Thoracic aorta (tissue), 2 donors: ENCODE measurements at regions not wholly inside any gene's neighbourhood (a gene's known extent, or its start where the extent isn't known, plus 50 kb on each side); places are given as distances from the start of the nearest gene placed in this dataset.

ENCODE experiments used
- ATAC-seq: fragments of 150-250 bp; one replicate; pipeline ENCODE4 v1.8.0; 2017; ENCODE audit warnings: low read depth; ENCODE audit not compliant: insufficient number of reproducible peaks, low FRiP score
- DNase-seq: peaks from one replicate; pipeline ENCODE4 v3.0.0-alpha.2; 2020; ENCODE audit warnings: low spot score
- H3K27ac ChIP-seq, 2 donors: fragments of 200-600 bp; sonication (generic); 1 replicate in 1 of 2; 2 replicates in 1 of 2; pipeline ENCODE4 v1.5.1; 2016; ENCODE audit warnings: mild to moderate bottlenecking in 2 of 2, moderate library complexity in 2 of 2
- H3K27me3 ChIP-seq: fragments of 200-600 bp; sonication (generic); replicated peaks from 2 replicates; pipeline ENCODE4 v1.6.0; 2016; ENCODE audit warnings: mild to moderate bottlenecking; ENCODE audit not compliant: insufficient read depth
- H3K36me3 ChIP-seq: fragments of 200-600 bp; sonication (generic); one replicate; pipeline ENCODE4 v1.5.1; 2016
- H3K4me1 ChIP-seq, 2 donors: fragments of 200-600 bp; sonication (generic); 1 replicate in 1 of 2; 2 replicates in 1 of 2; pipeline versions ENCODE4 v1.5.1 to v1.6.0; 2016; ENCODE audit warnings: low read depth in 2 of 2, mild to moderate bottlenecking in 1 of 2; ENCODE audit not compliant: control insufficient read depth in 1 of 2
- H3K4me3 ChIP-seq: fragments of 200-600 bp; sonication (generic); 2 replicates; pipeline ENCODE4 v1.5.1; 2016; ENCODE audit warnings: mild to moderate bottlenecking
- H3K9me3 ChIP-seq: fragments of 200-600 bp; sonication (generic); 2 replicates; pipeline ENCODE4 v1.5.1; 2016
- TF ChIP-seq, protein P1 (sequence below): fragments of 200-600 bp; sonication (generic); IDR thresholded peaks from one replicate; pipeline ENCODE4 v1.5.1; 2019; ENCODE audit warnings: antibody characterized with exemption

DNA sequence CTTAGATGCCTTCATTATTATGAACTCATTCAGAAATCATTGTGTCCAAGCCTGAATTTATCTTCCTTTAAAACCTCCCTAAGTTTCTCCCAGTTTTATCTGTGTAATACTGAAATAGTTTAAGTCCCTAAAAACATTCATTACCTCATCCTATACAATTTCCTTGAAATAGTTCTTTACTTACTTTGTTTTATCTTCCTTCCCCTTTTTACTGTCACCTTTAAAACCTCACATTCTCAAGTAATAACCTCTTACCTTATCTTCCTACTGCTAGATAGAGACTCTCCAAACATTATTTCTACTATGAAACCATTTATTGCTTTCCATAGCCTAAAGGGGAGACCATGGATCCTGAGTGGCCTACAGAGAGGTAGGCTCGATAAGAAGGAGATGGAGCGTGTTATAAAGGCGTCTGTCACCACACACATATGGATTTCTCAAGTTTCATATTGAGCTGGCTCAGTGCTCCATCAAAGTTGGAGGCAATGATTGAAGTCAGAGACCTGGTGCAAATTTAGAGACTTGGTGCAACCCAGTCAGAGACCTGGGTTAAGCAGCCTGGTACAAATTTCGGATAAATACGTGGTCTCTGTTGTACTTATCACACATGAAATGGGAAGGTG lies 140.4 kb downstream of the NFKBIZ start:
- DNase-seq (no peak), ATAC-seq (no peak)
- no peaks in the 10 kb centered on the region for H3K27me3 ChIP-seq
- H3K9me3 ChIP-seq, result no peaks in the 10 kb centered on the region
- H3K4me3 ChIP-seq, result no peak overlapping the region
- no peak overlapping the region for H3K27ac ChIP-seq
- TF ChIP-seq, protein P1, sequence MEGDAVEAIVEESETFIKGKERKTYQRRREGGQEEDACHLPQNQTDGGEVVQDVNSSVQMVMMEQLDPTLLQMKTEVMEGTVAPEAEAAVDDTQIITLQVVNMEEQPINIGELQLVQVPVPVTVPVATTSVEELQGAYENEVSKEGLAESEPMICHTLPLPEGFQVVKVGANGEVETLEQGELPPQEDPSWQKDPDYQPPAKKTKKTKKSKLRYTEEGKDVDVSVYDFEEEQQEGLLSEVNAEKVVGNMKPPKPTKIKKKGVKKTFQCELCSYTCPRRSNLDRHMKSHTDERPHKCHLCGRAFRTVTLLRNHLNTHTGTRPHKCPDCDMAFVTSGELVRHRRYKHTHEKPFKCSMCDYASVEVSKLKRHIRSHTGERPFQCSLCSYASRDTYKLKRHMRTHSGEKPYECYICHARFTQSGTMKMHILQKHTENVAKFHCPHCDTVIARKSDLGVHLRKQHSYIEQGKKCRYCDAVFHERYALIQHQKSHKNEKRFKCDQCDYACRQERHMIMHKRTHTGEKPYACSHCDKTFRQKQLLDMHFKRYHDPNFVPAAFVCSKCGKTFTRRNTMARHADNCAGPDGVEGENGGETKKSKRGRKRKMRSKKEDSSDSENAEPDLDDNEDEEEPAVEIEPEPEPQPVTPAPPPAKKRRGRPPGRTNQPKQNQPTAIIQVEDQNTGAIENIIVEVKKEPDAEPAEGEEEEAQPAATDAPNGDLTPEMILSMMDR, result no peak
- H3K4me1 ChIP-seq, result no peaks in the 10 kb centered on the region
- H3K36me3 ChIP-seq, result no peaks in the 10 kb centered on the region

DNA sequence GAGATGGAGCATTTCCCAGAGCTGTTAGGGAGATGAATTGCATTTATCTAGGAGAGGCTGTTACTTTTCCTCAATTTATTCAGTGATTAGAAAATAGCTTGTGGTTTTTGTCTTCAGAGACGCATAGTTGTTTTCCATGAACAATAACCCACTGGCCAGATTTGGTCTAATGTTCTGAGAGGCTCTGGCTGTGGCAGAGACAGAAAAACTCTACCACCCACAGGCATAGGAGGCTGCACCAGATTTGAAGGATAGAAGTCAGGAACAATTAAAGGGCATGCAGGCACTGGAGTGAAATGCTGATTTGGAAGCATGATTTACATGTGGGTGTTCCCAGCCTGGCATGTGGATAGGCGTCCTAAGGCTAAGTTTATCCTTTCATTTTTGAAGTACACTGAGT lies 143.5 kb downstream of the NFKBIZ start:
- Histone ChIP-seq H3K9me3 (no peaks in the 10 kb centered on the region), H3K27me3 (no peaks in the 10 kb centered on the region), H3K4me1 (no peaks in the 10 kb centered on the region), H3K36me3 (no peaks in the 10 kb centered on the region), H3K27ac (no peak overlapping the region), H3K4me3 (no peak overlapping the region)
- DNase-seq (no peak), ATAC-seq (no peak)
- TF ChIP-seq, protein P1, result no peak

DNA sequence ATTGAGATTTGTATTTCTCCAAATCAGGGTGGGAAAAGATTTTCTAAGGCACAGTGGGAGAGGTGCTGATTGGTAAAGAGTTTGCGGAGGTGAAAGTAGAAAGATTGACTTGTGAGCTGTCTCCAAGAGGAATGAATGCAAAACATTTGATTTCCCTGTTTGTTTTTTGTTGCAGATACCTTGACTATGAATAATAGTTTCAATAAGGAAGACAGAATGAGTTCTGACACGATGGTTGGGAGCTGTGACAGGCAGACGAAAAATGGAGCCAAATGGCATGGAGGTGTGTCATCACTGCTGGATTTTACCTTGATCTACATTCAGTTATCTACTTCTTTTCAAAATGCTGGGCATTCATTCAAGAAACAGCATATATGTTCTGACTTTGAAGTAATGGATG lies 145.1 kb downstream of the NFKBIZ start:
- Histone ChIP-seq H3K9me3 (no peaks in the 10 kb centered on the region), H3K36me3 (no peaks in the 10 kb centered on the region), H3K4me1 (peaks cover 0 to 5% of the 10 kb centered on the region in 2 donors), H3K27ac (no peak overlapping the region), H3K27me3 (no peaks in the 10 kb centered on the region), H3K4me3 (no peak overlapping the region)
- no peak for ATAC-seq
- TF ChIP-seq, protein P1, result no peak
- DNase-seq, result no peak

DNA sequence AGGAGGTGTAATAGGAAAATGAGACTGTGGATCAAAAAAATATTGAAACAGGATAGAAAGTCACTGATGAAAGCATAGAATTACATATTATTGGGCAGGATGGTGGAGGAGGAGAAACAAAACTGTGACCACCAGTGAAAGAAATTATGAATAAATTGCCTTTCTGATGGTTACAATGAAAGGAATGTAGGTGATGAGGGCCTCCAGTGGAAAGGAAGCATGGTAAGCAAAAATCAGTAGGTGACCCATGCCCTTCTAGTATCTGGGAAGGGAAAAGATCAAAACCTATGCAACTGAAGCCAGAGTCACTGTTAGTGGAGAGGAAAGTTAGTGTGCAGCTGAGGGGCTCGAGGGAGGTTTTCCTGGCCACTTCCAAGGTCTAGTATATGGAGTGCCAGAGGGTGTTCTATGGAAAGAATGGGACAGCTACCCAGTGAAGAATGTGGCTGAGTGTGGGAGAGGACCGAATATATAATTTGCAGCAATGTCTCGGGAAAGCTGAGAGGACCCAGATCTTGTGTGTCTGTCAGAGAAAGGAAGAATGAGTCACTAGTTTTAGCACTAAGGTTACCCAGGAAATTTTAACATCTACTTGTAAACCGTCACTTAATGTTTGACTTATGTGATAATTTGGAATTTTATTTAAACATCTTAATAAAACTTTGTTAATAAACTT lies 146.2 kb downstream of the NFKBIZ start:
- H3K36me3 ChIP-seq, result no peaks in the 10 kb centered on the region
- H3K4me1 ChIP-seq, result peaks cover 0 to 5% of the 10 kb centered on the region in 2 donors
- DNase-seq (no peak), ATAC-seq (no peak)
- no peak overlapping the region for H3K27ac ChIP-seq
- no peak overlapping the region for H3K4me3 ChIP-seq
- H3K9me3 ChIP-seq, result no peaks in the 10 kb centered on the region
- TF ChIP-seq, protein P1, result no peak
- no peaks in the 10 kb centered on the region for H3K27me3 ChIP-seq

DNA sequence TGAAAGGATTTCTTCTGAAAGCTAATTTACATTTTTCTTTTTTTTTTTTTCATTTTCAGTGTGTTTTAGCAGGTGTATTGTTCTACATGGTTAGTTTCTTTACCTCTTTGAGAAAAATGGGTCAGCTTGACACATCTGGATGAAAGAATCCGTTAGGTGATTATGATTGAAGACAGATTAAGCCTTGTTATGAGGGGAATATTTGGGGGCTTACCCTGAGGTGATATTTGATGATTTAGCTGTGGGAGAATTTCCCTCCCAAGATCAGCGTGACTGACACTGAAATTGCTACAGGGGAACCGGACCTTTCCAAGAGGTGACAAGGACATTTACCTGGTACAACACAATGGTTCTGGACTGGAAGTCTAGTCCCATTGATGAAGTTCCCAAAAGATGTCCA lies 147.5 kb downstream of the NFKBIZ start:
- DNase-seq, result no peak
- H3K4me3 ChIP-seq, result no peak overlapping the region
- H3K9me3 ChIP-seq, result no peaks in the 10 kb centered on the region
- H3K27ac ChIP-seq, result no peak overlapping the region
- no peaks in the 10 kb centered on the region for H3K27me3 ChIP-seq
- peaks cover 0 to 5% of the 10 kb centered on the region in 2 donors for H3K4me1 ChIP-seq
- TF ChIP-seq, protein P1, result no peak
- ATAC-seq, result no peak
- no peaks in the 10 kb centered on the region for H3K36me3 ChIP-seq
